ENCODE measurements at regions not wholly inside any gene's neighbourhood (a gene's known extent, or its start where the extent isn't known, plus 50 kb on each side); places are given as distances from the start of the nearest gene placed in this dataset.
A peak's percentile ranks its signal among the peaks of the same experiment; 100 is the strongest.

GRCh38 chr16:11403534-11403795 lies 58.2 kb downstream of the RMI2 start:
- Mint-ChIP-seq H3K36me3 (no peaks in the 10 kb centered on the region), H3K27ac (no peak overlapping the region), H3K9me3 (no peaks in the 10 kb centered on the region), H3K4me3 (no peak overlapping the region), H3K4me1 (no peaks in the 10 kb centered on the region), H3K27me3 (ENCODE audit: low read depth in 2 of 2) (no peaks in the 10 kb centered on the region)
- intact Hi-C loops (cut with micrococcal nuclease) = no loop called here
- TF ChIP-seq CTCF (IDR thresholded peaks at IDR 0.05) = no peak
- H3K4me1 ChIP-seq (ENCODE audit: control insufficient read depth, insufficient read depth, low read length) = no peaks in the 10 kb centered on the region
- WGBS (ENCODE audit: insufficient coverage) = 44% methylated on average over 3 of the region's 3 CpGs
- no peak for DNase-seq
- no peak overlapping the region for H3K27ac ChIP-seq (ENCODE audit: low read length)
- H3K4me3 ChIP-seq (ENCODE audit: low read length) = no peak overlapping the region
- H3K36me3 ChIP-seq (ENCODE audit: control insufficient read depth, insufficient read depth, low read length) = no peaks in the 10 kb centered on the region
- no peaks in the 10 kb centered on the region for H3K27me3 ChIP-seq (ENCODE audit: control insufficient read depth, insufficient read depth, low read length)
- no peak for ATAC-seq
- H3K9me3 ChIP-seq (ENCODE audit: control insufficient read depth, insufficient read depth, low read length) = no peaks in the 10 kb centered on the region

- Histone ChIP-seq H3K27me3 (ENCODE audit: control insufficient read depth, insufficient read depth, low read length) (no peaks in the 10 kb centered on the region), H3K27ac (ENCODE audit: low read length) (no peak overlapping the region), H3K4me1 (ENCODE audit: control insufficient read depth, insufficient read depth, low read length) (no peaks in the 10 kb centered on the region), H3K36me3 (ENCODE audit: control insufficient read depth, insufficient read depth, low read length) (no peaks in the 10 kb centered on the region), H3K4me3 (ENCODE audit: low read length) (no peak overlapping the region), H3K9me3 (ENCODE audit: control insufficient read depth, insufficient read depth, low read length) (no peaks in the 10 kb centered on the region)
- H3K36me3 Mint-ChIP-seq = no peaks in the 10 kb centered on the region
- H3K9me3 Mint-ChIP-seq = no peaks in the 10 kb centered on the region
- TF ChIP-seq CTCF (IDR thresholded peaks at IDR 0.05) = no peak
- no peak overlapping the region for H3K27ac Mint-ChIP-seq
- H3K4me3 Mint-ChIP-seq = no peak overlapping the region
- ATAC-seq (no peak), DNase-seq (no peak)
- no peaks in the 10 kb centered on the region for H3K4me1 Mint-ChIP-seq
- intact Hi-C loops (cut with micrococcal nuclease) = loop anchor here (2.0 kb wide), 1 partner anchor 449 kb away; no protein-coding TSS in a partner anchor
- 86% methylated on average over 6 of the region's 6 CpGs for WGBS (ENCODE audit: insufficient coverage)
- H3K27me3 Mint-ChIP-seq (ENCODE audit: low read depth in 2 of 2) = no peaks in the 10 kb centered on the region
Observed at GRCh38 chr16:11403920-11404319, 58.7 kb downstream of the RMI2 start.

- Mint-ChIP-seq H3K36me3 (no peaks in the 10 kb centered on the region), H3K27me3 (ENCODE audit: low read depth in 2 of 2) (no peaks in the 10 kb centered on the region), H3K4me3 (no peak overlapping the region), H3K9me3 (no peaks in the 10 kb centered on the region), H3K27ac (no peak overlapping the region), H3K4me1 (no peaks in the 10 kb centered on the region)
- no peak for DNase-seq
- no peaks in the 10 kb centered on the region for H3K9me3 ChIP-seq (ENCODE audit: control insufficient read depth, insufficient read depth, low read length)
- intact Hi-C loops (cut with micrococcal nuclease) = loop anchor here (2.0 to 5.0 kb wide), 2 partner anchors 238 to 450 kb away; no protein-coding TSS in a partner anchor
- H3K27me3 ChIP-seq (ENCODE audit: control insufficient read depth, insufficient read depth, low read length) = no peaks in the 10 kb centered on the region
- no peak for TF ChIP-seq CTCF (IDR thresholded peaks at IDR 0.05)
- WGBS (ENCODE audit: insufficient coverage) = 94% methylated on average over 12 of the region's 12 CpGs
- ATAC-seq = no peak
- H3K36me3 ChIP-seq (ENCODE audit: control insufficient read depth, insufficient read depth, low read length) = no peaks in the 10 kb centered on the region
- H3K4me3 ChIP-seq (ENCODE audit: low read length) = no peak overlapping the region
- H3K27ac ChIP-seq (ENCODE audit: low read length) = no peak overlapping the region
- no peaks in the 10 kb centered on the region for H3K4me1 ChIP-seq (ENCODE audit: control insufficient read depth, insufficient read depth, low read length)
Observed at GRCh38 chr16:11404603-11405002, 59.3 kb downstream of the RMI2 start.

GRCh38 chr16:11405331-11406176 lies 60.3 kb downstream of the RMI2 start:
- Mint-ChIP-seq H3K4me1 (no peaks in the 10 kb centered on the region), H3K4me3 (no peak overlapping the region), H3K27me3 (ENCODE audit: low read depth in 2 of 2) (no peaks in the 10 kb centered on the region), H3K9me3 (no peaks in the 10 kb centered on the region), H3K36me3 (no peaks in the 10 kb centered on the region), H3K27ac (no peak overlapping the region)
- intact Hi-C loops (cut with micrococcal nuclease) = loop anchor here (2.0 to 5.0 kb wide), 3 partner anchors 237 to 451 kb away; no protein-coding TSS in a partner anchor
- peak in 1 of 2 donors; percentile 62 for DNase-seq
- WGBS (ENCODE audit: insufficient coverage) = 84% methylated on average over 11 of the region's 11 CpGs
- H3K27me3 ChIP-seq (ENCODE audit: control insufficient read depth, insufficient read depth, low read length) = no peaks in the 10 kb centered on the region
- TF ChIP-seq CTCF (IDR thresholded peaks at IDR 0.05) = peak; percentile 41
- no peaks in the 10 kb centered on the region for H3K9me3 ChIP-seq (ENCODE audit: control insufficient read depth, insufficient read depth, low read length)
- ATAC-seq = peak in 2 of 3 donors; percentile 49 to 54
- no peak overlapping the region for H3K27ac ChIP-seq (ENCODE audit: low read length)
- no peaks in the 10 kb centered on the region for H3K36me3 ChIP-seq (ENCODE audit: control insufficient read depth, insufficient read depth, low read length)
- H3K4me1 ChIP-seq (ENCODE audit: control insufficient read depth, insufficient read depth, low read length) = peaks cover under 1% of the 10 kb centered on the region
- no peak overlapping the region for H3K4me3 ChIP-seq (ENCODE audit: low read length)

All from natural killer cell (primary cell).